NCI-H128 (cell line): ENCODE measurements at regions not wholly inside any gene's neighbourhood (a gene's known extent, or its start where the extent isn't known, plus 50 kb on each side); places are given as distances from the start of the nearest gene placed in this dataset.

Source experiments
- DNase-seq: peaks from one replicate; lab custom pipeline; 2025; ENCODE audit not compliant: unreplicated experiment; lab: John Stamatoyannopoulos, UW

DNA sequence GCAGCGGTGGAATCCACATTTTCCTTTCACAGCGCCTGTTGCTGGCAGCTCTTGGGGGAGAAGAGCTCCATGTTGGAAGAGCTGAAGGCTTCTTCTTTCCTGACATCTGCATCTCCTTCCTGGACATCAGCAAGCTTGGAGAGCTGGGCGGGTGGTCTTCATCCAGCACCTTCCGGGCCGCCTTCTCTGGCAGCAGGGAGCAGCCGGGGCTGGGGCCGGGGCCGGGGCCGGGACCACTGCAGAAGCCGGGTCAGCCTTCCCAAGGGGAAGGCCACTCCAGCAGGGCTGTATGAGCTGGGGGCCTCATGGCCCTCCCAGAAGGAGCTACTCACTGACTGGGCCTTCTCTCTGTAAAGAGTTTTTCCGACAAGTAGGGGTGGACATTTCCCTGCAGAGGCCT, 787.5 kb downstream of the TLE4 start:
- no peak for DNase-seq

- DNase-seq = no peak
These were observed 781.2 kb downstream of the TLE4 start for GRCh38 chr9:80352967-80353366.

- DNase-seq = no peak
These were observed 779.8 kb downstream of the TLE4 start for GRCh38 chr9:80351612-80352011.

DNA sequence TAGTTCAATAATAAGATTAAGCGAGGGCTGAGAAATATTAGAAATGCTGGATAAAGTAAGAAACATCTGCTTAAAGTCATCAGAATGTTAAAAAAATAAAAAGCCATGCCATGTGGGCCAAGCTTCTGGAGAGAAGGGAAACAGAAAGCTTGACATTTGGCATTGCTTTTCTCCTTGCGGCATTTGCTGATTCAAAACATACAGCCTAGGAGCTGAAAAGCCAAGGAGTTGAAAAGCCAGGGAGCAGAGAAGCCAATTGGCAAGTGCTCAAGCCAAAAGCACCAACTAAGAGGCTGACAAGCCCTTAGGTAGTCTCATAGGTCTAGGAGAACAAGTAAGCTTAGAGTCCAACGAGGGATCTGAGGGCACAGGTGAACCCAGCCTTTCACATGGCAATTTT, 754.3 kb downstream of the TLE4 start:
- DNase-seq = no peak

DNA sequence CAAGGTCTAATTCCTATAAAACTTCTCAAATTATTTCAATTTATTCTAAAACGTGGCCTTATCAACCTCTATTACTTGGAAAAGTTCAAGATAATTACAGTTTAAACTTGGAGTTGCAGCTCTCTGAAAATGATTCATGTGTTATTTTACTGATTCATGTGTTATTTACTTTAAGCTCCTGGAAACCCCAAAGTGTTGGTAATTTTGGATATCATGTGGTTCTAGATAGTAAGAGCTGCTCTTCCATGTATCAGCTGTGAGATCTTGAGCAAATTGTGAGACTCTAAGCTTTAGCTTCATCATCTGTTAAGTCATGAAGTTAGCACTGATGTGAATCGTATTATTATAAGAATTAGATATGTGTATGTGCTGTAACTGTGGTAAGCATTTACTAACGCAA, 749.2 kb downstream of the TLE4 start:
- no peak for DNase-seq

DNA sequence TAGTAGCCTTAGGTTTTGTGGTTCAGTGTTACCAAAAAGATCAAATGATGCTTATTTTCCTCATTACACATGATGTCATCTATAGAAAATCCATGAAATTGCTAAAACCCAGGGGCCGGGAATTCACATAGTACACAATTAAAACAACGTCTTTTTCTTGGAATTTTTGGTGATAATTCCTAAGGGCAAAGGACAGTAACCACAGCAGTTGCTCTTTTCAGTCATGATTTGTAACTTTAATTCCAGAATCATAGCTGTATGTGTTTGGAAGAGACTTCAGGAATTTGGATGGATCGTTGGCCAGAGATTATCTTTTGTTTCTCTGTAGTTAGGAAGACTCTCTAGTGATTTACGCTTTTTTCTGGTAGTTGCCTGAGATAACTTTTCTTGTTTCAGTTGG, 748.7 kb downstream of the TLE4 start:
- DNase-seq = no peak

GRCh38 chr9:80305136-80305535, 733.4 kb downstream of the TLE4 start:
- DNase-seq = no peak

- DNase-seq = no peak
These were observed 723.2 kb downstream of the TLE4 start for GRCh38 chr9:80294955-80295354.

- no peak for DNase-seq
These were observed 722.6 kb downstream of the TLE4 start for GRCh38 chr9:80294318-80294717.

DNA sequence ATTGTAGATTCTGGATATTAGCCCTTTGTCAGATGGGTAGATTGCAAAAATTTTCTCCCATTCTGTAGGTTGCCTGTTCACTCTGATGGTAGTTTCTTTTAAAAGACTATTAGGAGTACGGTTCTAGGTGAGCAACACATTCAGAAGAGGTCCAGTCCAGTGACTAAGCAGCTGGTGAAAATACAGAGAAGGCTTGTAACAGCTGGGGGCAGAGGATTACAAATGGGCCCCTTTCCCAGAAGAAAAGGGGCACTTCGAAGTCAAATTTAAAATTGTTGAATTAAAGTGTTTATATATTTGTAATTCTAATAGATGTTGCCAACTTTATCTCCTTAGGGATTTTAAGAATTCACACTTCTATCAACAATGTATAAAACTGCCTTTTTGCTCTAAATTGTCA, 720.5 kb downstream of the TLE4 start:
- DNase-seq = no peak

GRCh38 chr9:80285326-80285725, 713.6 kb downstream of the TLE4 start:
- DNase-seq = no peak

- no peak for DNase-seq
These were observed 711.0 kb downstream of the TLE4 start for GRCh38 chr9:80282766-80283165.

DNA sequence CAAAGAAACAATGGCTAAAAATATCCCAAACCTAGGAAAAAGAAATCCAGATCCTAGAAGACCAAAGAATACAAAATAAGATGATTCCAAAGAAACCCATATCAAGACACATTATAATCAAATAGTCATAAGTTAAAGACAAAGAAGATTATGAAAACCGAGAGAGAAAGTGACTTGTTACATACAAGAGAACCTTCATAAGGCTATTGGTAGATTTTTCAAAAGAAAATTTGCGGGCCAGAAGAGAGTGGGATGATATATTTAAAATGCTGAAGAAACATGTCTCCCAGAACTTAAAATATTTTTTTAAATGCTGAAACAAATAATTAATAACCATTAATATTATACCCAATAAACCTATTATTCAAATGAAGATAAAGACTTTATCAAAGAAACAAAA, 687.3 kb downstream of the TLE4 start:
- no peak for DNase-seq

DNA sequence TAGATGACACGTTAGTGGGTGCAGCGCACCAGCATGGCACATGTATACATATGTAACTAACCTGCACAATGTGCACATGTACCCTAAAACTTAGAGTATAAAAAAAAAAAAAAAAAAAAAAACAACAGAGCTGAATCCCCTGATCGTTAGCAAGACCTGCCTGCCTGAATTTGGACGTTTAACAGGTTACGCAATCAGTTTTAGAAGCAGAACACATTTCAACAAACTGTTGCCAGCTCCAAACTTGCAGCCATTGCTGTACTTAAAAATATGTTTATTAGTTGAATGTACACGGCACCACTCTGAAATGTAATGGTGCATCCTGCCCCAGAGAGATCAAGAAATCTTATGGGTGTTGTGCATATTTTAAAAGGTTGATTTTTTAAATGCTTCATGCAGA, 680.0 kb downstream of the TLE4 start:
- no peak for DNase-seq

- no peak for DNase-seq
These were observed 670.3 kb downstream of the TLE4 start for GRCh38 chr9:80242022-80242421.

GRCh38 chr9:80235752-80236151, 664.0 kb downstream of the TLE4 start:
- no peak for DNase-seq

GRCh38 chr9:80233906-80234305, 662.1 kb downstream of the TLE4 start:
- no peak for DNase-seq

GRCh38 chr9:80233102-80233843, 661.5 kb downstream of the TLE4 start:
- DNase-seq = no peak

- DNase-seq = no peak
These were observed 659.8 kb downstream of the TLE4 start for GRCh38 chr9:80231318-80232236.

- no peak for DNase-seq
These were observed 652.1 kb downstream of the TLE4 start for GRCh38 chr9:80223897-80224296.

GRCh38 chr9:80222466-80223169, 650.9 kb downstream of the TLE4 start:
- DNase-seq = no peak

DNA sequence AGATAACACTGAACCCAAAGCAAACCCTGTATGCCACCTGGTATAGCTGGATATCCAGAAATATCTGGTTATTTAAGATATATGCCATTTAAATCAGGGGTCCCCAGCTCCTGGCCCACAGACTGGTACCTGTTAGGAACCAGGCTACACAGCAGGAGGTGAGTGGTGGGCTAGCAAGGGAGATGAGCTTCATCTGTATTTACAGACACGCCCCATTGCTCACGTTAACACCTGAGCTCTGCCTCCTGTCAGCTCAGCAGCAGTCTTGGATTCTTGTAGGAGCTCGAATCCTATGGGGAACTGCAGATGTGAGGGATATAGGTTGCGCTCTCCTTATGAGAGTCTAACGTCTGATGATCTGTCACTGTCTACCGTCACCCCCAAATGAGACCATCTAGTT, 646.6 kb downstream of the TLE4 start:
- no peak for DNase-seq
